T1000 (cell line): ENCODE measurements at regions not wholly inside any gene's neighbourhood (a gene's known extent, or its start where the extent isn't known, plus 50 kb on each side); places are given as distances from the start of the nearest gene placed in this dataset.
"Not testable (repeated sequence)": the region's sequence is repeated elsewhere in the genome, so short reads cannot be mapped to it uniquely, and the experiment has no call there.

ENCODE experiments used
- DNase-seq: peaks from one replicate; lab custom pipeline; 2025; ENCODE audit warnings: mixed read lengths; lab: John Stamatoyannopoulos, UW

- DNase-seq: no peak
These were observed 227.7 kb upstream of the TENM4 start for GRCh38 chr11:79668575-79668974.

GRCh38 chr11:79667380-79667779, 226.6 kb upstream of the TENM4 start:
- DNase-seq: no peak

GRCh38 chr11:79663017-79663416, 222.2 kb upstream of the TENM4 start:
- DNase-seq: no peak

- no peak for DNase-seq
These were observed 220.5 kb upstream of the TENM4 start for GRCh38 chr11:79661373-79661772.

GRCh38 chr11:79648766-79649520, 208.1 kb upstream of the TENM4 start:
- no peak for DNase-seq

- no peak for DNase-seq
These were observed 196.4 kb upstream of the TENM4 start for GRCh38 chr11:79637219-79637618.

GRCh38 chr11:79634905-79635304, 194.1 kb upstream of the TENM4 start:
- DNase-seq: no peak

- DNase-seq: no peak
These were observed 186.5 kb upstream of the TENM4 start for GRCh38 chr11:79627281-79627680.

GRCh38 chr11:79626135-79627075, 185.6 kb upstream of the TENM4 start:
- no peak for DNase-seq

GRCh38 chr11:79623375-79623774, 182.5 kb upstream of the TENM4 start:
- DNase-seq: no peak

GRCh38 chr11:79617561-79617960, 176.7 kb upstream of the TENM4 start:
- DNase-seq: no peak

- no peak for DNase-seq
These were observed 175.6 kb upstream of the TENM4 start for GRCh38 chr11:79616392-79616851.

- DNase-seq: no peak
These were observed 174.6 kb upstream of the TENM4 start for GRCh38 chr11:79615425-79615824.

GRCh38 chr11:79610678-79611077, 169.8 kb upstream of the TENM4 start:
- no peak for DNase-seq

GRCh38 chr11:79610139-79610538, 169.3 kb upstream of the TENM4 start:
- DNase-seq: no peak

GRCh38 chr11:79609511-79609910, 168.7 kb upstream of the TENM4 start:
- no peak for DNase-seq

GRCh38 chr11:79606461-79606860, 165.6 kb upstream of the TENM4 start:
- not testable (repeated sequence) for DNase-seq

GRCh38 chr11:79600711-79601110, 159.9 kb upstream of the TENM4 start:
- DNase-seq: no peak

GRCh38 chr11:79594834-79595233, 154.0 kb upstream of the TENM4 start:
- no peak for DNase-seq

GRCh38 chr11:79592824-79593223, 152.0 kb upstream of the TENM4 start:
- no peak for DNase-seq

GRCh38 chr11:79592406-79592805, 151.6 kb upstream of the TENM4 start:
- DNase-seq: no peak

GRCh38 chr11:79582434-79582833, 141.6 kb upstream of the TENM4 start:
- DNase-seq: no peak

GRCh38 chr11:79579063-79579462, 138.2 kb upstream of the TENM4 start:
- DNase-seq: no peak
